HG02885 (cell line): ENCODE measurements at regions not wholly inside any gene's neighbourhood (a gene's known extent, or its start where the extent isn't known, plus 50 kb on each side); places are given as distances from the start of the nearest gene placed in this dataset.
"Not testable (repeated sequence)": the region's sequence is repeated elsewhere in the genome, so short reads cannot be mapped to it uniquely, and the experiment has no call there.

Experiments
- ATAC-seq: cut with Tn5 transposase; IDR thresholded peaks from one replicate; pipeline ENCODE4 v1.9.1; 2021; ENCODE audit warnings: mild to moderate bottlenecking; ENCODE audit not compliant: unreplicated experiment, poor library complexity

GRCh38 chr5:2103940-2104339 lies 221.2 kb upstream of the IRX4 start:
- ATAC-seq = no peak

DNA sequence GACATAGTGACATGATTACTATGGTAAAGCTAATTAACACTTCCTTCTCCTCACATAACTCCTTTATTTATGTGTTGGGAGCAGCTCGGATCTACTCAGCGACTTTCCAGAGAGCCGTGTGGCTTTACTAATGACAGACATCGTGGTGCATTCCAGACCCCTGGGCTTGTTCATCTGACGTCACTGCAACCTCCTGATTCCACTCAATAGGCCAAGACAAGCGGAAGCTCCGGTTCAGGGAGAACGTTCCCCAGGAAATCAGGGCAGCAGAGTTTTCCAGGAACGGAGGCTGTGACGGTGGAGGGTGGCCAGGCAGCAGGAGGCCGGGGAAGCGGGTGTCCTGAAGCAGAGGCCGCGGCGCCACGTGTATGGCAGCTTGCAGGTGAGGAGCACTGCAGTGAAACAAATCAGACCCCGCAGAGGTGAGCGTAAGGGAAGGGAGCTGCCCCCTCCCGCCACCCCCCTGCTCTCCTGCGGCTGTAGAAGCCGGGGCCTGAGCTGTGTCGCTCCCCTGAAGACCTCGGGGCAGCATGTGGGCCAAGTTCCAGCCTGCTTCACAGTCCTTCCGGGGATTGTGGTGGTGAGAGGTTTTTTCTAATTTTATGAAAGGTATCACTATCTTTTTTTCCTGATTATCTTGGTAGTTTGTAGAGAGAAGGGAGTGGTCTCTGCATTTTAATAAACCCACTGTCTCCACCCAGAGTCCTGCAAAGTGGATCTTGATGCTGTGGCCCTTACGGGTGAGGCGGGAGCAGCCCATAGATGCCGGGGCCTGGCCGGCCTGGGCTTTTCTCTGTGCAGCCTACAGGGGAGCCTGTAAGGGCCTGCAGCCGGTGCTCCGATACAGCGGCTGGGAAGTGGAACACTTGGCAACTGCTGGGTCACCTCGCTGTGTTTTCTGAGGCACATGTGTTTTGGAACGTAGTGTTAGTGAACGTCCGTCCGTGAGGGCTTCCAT lies 220.4 kb upstream of the IRX4 start:
- no peak for ATAC-seq

- ATAC-seq = no peak
Measured at GRCh38 chr5:2101685-2102084, 219.0 kb upstream of the IRX4 start.

- ATAC-seq = no peak
Measured at GRCh38 chr5:2096887-2097505, 214.3 kb upstream of the IRX4 start.

GRCh38 chr5:2095011-2095410 lies 212.3 kb upstream of the IRX4 start:
- ATAC-seq = no peak

DNA sequence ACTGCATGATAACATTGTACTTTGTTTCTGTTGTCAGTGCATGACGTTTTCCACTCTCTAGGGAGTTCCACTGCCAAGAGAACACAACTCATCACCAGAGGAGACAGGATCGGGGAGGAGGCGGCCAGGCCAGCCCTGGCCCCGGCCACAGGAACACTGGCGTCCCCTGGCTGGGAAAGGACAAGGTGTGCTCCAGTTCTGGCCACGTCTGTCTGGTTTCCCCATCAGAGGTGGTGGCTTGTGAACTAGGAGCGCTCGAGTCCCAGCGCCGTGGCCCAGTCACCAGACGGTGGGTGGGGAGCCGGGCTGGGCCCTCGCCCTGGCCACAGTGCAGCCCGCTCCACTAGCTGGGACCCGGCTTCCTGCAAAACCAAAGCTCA lies 211.9 kb upstream of the IRX4 start:
- no peak for ATAC-seq

DNA sequence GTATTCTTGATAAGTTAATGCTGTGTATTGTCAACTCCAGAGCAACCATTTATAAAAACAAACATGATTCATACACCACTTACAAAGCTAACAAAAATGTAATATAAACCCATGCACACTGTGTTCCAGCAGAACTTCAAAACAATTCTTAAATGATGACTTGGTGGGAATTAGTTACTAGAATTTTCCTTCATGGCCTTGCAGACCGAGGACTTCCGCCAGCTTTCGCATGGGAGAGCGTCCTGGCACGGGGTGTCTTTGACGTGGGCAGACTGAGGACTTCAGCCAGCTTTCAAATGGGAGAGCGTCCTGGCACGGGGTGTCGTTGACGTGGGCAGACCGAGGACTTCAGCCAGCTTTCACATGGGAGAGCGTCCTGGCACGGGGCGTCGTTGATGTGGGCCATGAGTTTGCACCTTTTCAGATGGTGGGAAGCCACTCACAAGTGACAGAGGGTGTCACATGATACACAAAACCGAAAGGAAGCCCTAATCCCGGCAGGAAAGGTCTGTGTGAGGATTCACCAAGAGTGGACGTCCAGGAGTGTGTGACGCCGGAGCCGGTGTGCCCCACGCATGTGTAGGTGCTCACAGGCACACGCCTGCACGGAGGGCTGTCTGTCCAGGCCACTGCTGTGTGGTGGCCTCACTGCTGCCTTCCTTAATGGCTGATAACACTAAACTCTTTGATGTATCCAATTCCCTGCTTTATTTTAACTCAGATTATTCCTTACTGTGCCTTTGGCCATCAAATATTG lies 211.3 kb upstream of the IRX4 start:
- no peak for ATAC-seq

- no peak for ATAC-seq
Measured at GRCh38 chr5:2091921-2092320, 209.2 kb upstream of the IRX4 start.

GRCh38 chr5:2087980-2088379 lies 205.3 kb upstream of the IRX4 start:
- no peak for ATAC-seq

GRCh38 chr5:2075365-2075764 lies 192.6 kb upstream of the IRX4 start:
- no peak for ATAC-seq

DNA sequence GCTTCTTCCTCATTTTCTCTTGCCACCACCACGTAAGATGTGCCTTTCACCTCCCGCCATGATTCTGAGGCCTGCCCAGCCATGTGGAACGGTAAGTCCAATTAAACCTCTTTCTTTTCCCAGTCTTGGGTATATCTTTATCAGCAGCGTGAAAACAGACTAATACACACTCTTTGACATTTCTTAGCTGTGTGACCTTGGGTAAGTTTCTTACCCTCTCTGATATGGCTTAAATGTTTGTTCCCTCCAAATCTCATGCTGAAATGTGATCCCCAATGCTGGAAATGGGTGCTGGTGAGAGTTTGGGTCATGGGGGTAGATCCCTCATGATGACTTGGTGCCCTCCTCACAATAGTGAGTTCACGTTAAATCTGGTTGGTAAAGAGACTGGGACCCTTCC lies 188.8 kb upstream of the IRX4 start:
- ATAC-seq = no peak

- ATAC-seq = not testable (repeated sequence)
Measured at GRCh38 chr5:2070787-2071186, 188.1 kb upstream of the IRX4 start.

GRCh38 chr5:2068531-2068930 lies 185.8 kb upstream of the IRX4 start:
- ATAC-seq = no peak

DNA sequence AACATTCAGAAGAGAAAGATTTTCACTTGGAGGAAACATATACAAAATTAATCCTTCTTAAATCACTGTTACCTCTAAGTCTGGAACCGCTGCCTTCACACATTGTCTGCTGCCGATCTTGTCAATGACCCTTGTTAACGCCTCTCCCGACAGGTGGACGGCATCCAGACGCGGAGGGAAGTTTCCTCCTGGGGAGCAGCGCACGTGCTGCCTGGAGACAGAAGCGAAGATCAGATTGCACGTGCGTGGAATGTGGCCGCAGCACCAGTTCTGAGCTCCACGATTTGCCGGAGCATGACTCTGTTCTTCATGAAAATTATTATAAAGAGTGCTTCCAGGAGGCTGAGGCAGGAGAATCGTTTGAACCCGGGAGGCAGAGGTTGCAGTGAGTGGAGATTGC lies 183.6 kb upstream of the IRX4 start:
- no peak for ATAC-seq

DNA sequence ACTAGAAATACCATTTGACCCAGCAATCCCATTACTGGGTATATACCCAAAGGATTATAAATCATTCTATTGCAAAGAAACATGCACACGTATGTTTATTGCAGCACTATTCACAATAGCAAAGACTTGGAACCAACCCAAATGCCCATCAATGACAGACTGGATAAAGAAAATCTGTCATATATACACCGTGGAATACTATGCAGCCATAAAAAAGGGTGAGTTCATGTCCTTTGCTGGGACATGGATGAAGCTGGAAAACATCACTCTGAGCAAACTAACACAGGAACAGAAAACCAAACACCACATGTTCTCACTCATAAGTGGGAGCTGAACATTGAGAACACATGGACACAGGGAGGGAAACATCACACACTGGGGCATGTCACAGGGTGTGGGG lies 180.7 kb upstream of the IRX4 start:
- ATAC-seq = not testable (repeated sequence)

DNA sequence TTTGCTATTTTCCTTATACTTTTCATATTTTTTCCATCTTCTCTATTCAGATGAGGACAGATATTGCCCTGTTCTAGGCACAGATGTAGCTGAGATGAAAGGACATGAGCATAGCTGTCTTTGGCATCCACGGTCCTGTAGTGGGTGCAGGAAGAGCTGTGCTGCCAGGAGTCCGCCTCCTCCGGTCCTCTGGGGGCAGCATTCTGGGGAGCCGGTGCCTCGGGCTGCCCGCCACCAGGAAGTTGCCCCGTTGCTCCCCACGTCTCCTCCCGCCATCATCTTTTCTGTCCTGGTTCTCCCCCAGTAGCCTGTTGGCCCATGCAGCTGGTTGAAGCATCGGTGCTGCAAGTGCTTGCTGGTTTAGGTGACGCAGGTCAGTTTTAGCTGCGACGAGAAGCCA lies 170.0 kb upstream of the IRX4 start:
- no peak for ATAC-seq

- no peak for ATAC-seq
Measured at GRCh38 chr5:2049876-2050275, 167.2 kb upstream of the IRX4 start.

- ATAC-seq = no peak
Measured at GRCh38 chr5:2048664-2049063, 165.9 kb upstream of the IRX4 start.

DNA sequence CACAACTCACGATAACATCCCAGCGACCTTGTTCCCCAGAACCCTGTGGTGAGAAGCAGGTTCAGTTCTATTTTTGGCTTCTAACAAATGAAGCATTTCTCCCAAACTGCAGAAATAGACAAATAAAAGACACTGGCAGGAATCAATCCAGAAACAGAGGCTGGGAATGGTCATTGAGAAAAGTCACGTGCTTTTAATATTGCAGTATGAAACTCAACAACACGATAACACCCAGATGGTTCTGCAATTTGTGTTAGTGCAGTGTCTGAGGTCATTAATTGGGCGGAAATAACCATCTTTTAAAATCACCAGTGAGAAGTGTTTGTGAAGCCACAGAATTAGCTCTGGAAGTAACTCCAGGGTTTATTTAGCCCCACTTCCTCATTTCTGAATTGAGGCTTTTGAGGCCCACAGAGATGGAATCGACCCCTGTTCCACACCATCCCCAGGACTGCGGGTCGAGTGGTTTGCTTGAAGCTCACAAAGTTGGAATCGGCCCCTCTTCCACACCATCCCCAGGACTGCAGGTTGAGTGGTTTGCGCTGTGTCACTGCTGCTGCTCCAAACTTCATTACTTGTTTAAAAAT lies 164.7 kb upstream of the IRX4 start:
- ATAC-seq = no peak

GRCh38 chr5:2044041-2044440 lies 161.3 kb upstream of the IRX4 start:
- ATAC-seq = no peak

GRCh38 chr5:2039180-2039531 lies 156.4 kb upstream of the IRX4 start:
- ATAC-seq = no peak
